AG09319 (cell line): ENCODE measurements at regions not wholly inside any gene's neighbourhood (a gene's known extent, or its start where the extent isn't known, plus 50 kb on each side); places are given as distances from the start of the nearest gene placed in this dataset.

Source experiments
- DNase-seq: peaks from one replicate; pipeline ENCODE4 v3.0.0-alpha.2; 2010; ENCODE audit warnings: low read depth; ENCODE audit errors: extremely low read depth
- CTCF ChIP-seq: IDR thresholded peaks from 2 replicates; pipeline ENCODE4 v1.5.1; 2011; ENCODE audit warnings: low read depth, mild to moderate bottlenecking, inconsistent platforms, low read length, moderate library complexity

- no peak for DNase-seq
- no peak for TF ChIP-seq CTCF
Measured at GRCh38 chr20:23188377-23189169, 102.4 kb upstream of the CD93 start.

- no peak for TF ChIP-seq CTCF
- no peak for DNase-seq
Measured at GRCh38 chr20:23187751-23188150, 101.6 kb upstream of the CD93 start.

GRCh38 chr20:23186808-23187207 lies 100.7 kb upstream of the CD93 start:
- TF ChIP-seq CTCF, result no peak
- DNase-seq, result no peak

- TF ChIP-seq CTCF, result no peak
- no peak for DNase-seq
Measured at GRCh38 chr20:23180451-23180921, 94.4 kb upstream of the CD93 start.

GRCh38 chr20:23179766-23180403 lies 93.8 kb upstream of the CD93 start:
- no peak for TF ChIP-seq CTCF
- DNase-seq, result no peak

GRCh38 chr20:23178806-23179205 lies 92.7 kb upstream of the CD93 start:
- no peak for TF ChIP-seq CTCF
- no peak for DNase-seq

- no peak for TF ChIP-seq CTCF
- no peak for DNase-seq
Measured at GRCh38 chr20:23174821-23175220, 88.7 kb upstream of the CD93 start.
